C1 segment of cervical spinal cord (tissue), 14 donors: ENCODE measurements at regions not wholly inside any gene's neighbourhood (a gene's known extent, or its start where the extent isn't known, plus 50 kb on each side); places are given as distances from the start of the nearest gene placed in this dataset.
"Not testable (repeated sequence)": the region's sequence is repeated elsewhere in the genome, so short reads cannot be mapped to it uniquely, and the experiment has no call there.

ENCODE experiments used
- DNase-seq, 14 donors: peaks; one replicate each; lab custom pipeline; 2025; lab: John Stamatoyannopoulos, UW

GRCh38 chr1:146715054-146715453, 223.1 kb upstream of the NBPF12 start:
- not testable (repeated sequence) for DNase-seq

DNA sequence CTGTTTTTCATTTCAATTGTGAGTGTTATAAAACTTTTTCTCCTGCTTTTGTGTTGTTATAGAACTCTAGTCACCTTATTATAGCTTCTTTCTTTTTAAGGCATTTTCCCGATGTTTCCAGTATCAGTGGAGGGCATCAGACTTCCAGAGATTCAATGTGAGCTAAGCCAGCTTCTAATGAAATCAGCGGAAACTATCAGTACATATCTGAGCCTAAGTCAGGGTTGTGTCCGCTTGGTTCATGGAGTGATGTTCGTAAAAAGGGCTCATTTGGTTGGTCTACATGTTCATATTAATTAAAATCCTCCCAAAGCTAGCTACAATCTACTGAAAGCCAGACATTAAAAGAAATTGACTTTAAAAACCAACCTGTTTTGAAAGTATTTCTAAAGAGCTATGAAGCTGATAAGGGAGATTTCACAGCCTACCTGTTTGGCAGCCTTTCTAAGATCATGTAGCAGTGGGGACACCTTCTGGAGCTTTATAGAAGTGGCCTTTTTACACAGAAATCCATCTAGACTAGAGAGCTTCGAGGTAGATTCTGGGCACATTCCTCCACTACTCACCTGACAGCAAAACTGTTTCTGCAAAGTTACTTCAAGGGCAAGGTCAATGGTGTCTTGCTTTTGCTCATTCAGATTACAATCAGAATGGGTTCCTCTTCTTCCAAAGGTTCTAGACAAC, 227.1 kb upstream of the NBPF12 start:
- DNase-seq: not testable (repeated sequence)

DNA sequence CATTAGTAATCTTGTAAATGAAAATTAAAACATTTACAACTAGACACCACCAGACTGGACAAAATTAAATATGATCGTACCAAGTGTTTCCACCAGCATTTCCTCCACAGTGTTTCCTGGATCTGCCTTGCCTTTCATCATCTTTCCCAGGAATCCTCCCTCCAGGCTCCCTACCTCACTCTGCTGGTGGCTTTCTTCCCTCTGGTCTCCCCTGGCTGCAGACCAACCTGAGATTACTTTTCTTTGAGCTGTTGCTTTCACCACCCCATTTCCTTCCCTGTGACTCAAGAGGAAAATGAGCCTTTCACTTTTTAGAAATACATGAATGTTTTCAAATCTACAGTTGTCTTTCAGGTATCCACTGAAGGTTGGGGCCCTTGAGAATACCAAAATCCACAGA, 228.8 kb upstream of the NBPF12 start:
- DNase-seq: not testable (repeated sequence)

DNA sequence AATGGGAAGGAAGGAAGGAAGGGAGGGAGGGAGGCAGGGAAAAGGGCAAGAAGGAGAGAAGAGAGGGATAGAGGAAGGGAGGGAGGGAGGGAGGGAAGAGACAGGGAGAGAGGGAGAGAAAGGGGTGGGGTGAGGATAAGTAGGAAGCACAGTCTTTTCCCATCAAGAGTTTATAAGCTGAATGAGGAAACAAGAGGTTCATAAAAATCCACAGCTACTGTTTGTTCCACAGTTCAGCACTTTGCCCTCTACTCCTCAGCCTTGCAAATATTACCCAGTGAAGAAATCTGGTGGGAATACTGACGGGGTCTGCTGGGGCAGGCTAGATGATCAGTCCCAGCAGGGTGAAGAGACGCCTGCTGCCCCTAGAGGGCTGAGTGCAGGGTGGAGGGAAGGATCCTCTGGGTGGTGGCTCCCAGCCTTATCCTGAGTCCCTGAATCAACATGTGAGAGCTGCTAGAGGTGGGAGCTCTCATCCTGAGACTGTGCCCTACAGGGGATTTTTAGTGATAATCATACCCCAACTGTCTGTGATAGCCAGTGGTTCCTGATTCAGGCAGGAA, 233.9 kb upstream of the NBPF12 start:
- DNase-seq: not testable (repeated sequence)

DNA sequence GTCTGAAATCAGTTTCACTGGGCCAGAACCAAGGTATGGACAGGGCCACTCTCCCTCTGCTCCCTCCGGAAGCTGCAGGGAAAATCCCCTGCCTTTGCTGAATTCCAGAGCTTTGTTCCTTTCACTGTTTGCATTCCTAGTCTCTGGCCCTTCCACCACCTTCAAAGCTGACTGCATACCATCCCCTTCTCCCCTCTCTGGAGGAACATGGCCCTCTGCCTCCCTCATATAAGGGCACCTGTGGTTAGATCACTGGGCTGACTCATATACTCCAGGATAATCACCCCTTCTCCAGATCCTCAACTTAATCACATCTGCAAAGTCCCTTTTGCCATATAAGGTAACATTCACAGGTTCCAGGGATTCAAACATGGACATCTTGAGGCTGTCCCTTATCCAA, 236.8 kb upstream of the NBPF12 start:
- DNase-seq: not testable (repeated sequence)

- not testable (repeated sequence) for DNase-seq
These were observed 242.7 kb upstream of the NBPF12 start for GRCh38 chr1:146695388-146695787.

DNA sequence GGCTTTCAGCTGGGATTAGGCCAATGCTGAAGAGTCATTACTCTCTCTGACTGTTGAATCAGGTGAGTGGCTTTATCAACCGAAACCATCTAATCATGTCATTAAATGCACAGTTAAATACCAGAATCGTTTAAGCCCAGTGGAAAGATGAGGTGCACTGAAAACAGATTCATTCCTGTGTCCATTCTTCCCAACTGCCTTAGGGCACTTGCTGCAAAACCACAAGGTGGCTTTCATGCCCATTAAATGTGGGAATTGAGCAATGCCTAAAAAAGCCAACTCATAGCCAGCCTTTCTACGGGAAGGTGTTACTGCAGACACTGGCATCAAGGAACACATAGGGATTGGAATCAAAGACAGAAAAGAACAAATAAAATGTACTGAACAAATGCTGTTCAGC, 246.3 kb upstream of the NBPF12 start:
- DNase-seq: not testable (repeated sequence)

- not testable (repeated sequence) for DNase-seq
These were observed 249.2 kb upstream of the NBPF12 start for GRCh38 chr1:146688893-146689292.

GRCh38 chr1:146686777-146687366, 251.3 kb upstream of the NBPF12 start:
- not testable (repeated sequence) for DNase-seq

GRCh38 chr1:146683126-146683429, 255.0 kb upstream of the NBPF12 start:
- not testable (repeated sequence) for DNase-seq

DNA sequence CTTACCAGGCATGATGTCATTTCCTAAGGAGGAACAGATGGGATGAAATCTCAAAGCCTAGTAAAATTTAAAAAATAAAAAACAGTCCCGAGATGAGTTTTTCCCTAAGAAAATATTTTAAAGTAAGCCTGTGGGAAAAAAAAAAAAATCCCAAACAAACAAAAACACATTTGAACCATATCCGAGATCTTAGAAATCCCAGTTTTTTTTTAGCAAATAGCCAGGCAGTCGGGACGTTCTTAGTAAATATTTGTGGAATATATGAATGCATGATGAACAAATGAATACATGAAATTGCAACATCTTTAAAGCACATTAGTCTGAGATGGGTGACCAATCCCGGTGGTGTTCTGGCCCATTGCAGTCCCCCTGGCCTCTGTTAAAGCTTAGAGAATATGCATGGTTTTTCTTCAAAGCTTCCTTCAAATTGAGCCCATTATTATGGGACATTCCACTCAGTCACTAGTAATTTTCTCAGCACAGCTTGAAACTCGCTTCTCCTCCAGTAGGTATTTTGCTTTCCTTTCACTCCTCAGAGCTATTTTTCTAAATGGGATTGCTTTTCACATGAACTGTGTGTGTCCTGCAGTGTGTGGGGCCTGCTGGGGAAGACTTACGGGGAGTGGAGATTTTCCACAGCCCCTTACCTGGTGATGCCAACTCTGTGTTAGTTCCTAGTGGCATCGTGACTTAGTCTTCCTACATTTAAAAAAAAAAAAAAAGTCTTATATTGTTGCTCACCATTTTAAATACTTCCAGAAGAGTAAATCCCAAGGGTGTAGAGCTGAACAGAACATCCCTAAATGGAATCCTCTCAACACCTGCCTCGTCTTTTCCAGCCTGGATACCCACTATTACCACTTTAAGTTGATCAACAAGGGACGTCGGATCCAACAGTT, 255.6 kb upstream of the NBPF12 start:
- DNase-seq: not testable (repeated sequence)

DNA sequence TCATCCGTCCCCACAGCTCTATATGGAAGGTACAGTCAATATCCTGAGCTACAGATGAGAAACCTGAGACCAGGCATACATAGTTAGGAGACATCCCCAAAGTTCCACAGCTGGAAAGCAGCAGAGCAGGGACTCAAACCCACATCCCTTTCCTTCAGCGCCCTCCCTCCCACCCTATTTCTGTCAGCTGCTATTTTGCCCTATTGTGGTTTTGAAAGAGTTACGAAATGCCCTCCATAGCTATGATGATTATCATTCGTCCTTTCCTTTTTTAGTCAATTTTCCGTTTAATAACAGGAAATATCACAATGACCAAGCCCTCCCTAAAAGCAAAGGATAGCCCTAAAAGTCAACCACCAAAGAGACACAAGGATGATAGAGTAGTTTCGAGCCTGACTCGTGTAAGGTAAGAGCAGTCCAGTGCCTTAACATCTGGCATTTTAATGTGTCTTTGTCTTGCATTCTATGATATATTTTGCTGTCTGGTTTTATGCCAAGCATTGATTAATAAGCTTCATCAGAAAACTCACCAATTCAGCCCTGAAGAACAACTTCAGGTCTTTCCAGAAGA, 264.3 kb upstream of the NBPF12 start:
- not testable (repeated sequence) for DNase-seq

DNA sequence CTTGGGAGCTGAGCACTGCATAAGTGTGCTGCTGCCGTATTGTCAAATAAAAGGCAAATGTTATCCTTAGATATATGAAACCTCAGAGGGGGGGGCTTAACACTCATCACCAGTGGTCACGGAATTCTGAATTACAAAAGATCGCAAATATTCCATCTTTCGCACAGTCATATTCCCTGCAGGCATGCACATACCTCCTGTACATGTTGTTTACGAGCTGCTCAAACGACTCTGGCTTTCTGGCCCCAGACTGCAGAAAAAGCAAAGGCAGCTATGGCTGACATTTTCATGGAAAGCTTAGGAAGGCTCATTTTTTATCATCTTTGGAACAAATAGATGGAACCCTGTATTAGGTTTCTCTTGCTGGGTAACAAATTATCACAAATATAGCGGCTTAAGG, 265.5 kb upstream of the NBPF12 start:
- DNase-seq: not testable (repeated sequence)

- DNase-seq: not testable (repeated sequence)
These were observed 266.5 kb upstream of the NBPF12 start for GRCh38 chr1:146671588-146671987.

DNA sequence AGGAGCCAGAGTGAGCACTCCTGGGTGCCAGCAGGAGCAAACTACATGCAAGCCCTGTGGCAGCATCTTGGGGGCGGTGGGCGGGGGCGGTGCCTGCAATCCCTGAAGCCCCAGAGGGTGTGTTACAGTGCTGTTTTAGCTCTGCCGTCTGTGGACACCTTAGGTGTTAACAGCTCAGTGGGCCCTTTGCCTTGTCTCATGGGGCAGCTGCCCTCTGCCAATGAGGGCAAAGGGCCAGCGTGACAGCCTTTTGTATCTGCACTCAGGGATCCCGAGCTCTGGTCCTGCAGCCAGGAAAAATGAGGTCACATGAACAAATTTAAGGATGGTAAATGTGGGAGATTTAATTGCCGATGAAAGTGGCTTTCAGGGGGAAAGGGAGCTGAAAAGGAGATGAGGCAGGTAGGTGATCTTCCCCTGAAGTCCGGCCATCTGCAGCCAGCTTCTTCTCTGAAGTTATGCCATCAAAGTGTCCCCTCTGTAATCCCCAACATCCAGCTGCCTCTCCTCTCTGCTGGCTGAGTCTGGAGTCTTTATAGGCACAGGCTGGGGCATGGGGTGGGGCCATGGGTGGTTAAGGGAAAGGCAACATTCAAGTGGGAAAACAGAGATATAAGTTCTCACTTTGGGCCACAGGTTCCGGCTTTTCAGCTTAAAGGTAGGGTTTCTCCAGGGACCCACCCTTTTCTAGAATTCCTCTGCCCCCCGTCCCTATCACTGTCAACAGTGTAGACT, 267.1 kb upstream of the NBPF12 start:
- DNase-seq: not testable (repeated sequence)

DNA sequence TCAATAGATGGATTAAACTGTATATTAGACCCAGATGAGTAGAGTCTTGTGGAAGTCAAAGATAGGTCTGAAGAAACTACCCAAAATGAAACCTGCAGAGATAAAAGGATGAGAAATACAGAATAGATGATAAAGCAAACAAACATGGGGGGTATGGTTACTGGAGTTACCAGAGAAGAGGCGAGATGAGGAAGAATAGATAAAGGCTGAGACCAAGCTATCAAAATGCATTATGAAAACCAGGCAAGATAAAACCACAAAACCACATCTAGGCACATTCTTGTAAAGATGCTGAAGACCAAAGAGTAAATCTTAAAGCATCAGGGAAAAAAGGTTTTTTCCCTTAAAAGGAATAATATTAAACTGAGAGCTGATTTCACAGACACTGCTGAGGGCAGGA, 271.8 kb upstream of the NBPF12 start:
- not testable (repeated sequence) for DNase-seq

DNA sequence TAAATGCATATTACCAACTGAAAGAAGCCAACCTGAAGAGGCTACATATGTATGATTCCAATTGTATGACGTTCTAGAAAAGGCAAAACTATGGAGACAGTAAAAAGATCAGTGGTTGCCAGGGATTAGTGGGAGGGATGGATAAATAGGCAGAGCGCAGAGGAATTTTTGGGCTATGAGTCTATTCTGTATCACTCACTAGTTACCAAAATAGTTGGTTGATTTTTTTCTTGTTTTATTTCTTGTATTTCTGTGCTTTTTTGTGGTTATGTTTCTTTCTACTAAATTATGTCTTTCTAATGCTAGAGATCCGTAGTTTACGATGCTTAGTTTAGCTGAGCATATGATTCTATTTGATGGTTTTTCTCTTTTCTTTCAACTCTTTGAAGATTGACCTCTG, 277.9 kb upstream of the NBPF12 start:
- DNase-seq: not testable (repeated sequence)

GRCh38 chr1:146656356-146657060, 281.6 kb upstream of the NBPF12 start:
- DNase-seq: not testable (repeated sequence)

DNA sequence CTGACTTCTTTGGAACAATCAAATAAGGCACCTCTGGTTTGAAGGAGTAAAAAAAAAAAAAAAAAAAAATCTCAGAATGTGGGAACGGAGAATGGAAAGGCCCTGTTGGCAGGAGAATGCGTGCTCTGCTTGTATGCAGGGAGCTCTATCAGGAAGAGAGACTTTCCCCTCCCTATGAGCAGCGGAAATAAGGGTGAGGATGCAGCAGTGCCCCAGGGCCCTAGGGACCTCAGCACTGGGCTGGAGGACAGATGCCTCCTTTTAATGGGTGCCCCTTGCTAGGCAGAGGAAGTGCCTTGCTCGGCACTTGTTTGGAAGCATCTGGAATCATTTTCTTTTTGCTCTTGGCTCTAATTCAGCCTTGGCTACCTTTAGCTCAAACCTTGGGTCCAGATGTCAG, 283.4 kb upstream of the NBPF12 start:
- DNase-seq: not testable (repeated sequence)

GRCh38 chr1:146645978-146646604, 292.0 kb upstream of the NBPF12 start:
- not testable (repeated sequence) for DNase-seq
